ENCODE measurements at regions not wholly inside any gene's neighbourhood (a gene's known extent, or its start where the extent isn't known, plus 50 kb on each side); places are given as distances from the start of the nearest gene placed in this dataset.

DNA sequence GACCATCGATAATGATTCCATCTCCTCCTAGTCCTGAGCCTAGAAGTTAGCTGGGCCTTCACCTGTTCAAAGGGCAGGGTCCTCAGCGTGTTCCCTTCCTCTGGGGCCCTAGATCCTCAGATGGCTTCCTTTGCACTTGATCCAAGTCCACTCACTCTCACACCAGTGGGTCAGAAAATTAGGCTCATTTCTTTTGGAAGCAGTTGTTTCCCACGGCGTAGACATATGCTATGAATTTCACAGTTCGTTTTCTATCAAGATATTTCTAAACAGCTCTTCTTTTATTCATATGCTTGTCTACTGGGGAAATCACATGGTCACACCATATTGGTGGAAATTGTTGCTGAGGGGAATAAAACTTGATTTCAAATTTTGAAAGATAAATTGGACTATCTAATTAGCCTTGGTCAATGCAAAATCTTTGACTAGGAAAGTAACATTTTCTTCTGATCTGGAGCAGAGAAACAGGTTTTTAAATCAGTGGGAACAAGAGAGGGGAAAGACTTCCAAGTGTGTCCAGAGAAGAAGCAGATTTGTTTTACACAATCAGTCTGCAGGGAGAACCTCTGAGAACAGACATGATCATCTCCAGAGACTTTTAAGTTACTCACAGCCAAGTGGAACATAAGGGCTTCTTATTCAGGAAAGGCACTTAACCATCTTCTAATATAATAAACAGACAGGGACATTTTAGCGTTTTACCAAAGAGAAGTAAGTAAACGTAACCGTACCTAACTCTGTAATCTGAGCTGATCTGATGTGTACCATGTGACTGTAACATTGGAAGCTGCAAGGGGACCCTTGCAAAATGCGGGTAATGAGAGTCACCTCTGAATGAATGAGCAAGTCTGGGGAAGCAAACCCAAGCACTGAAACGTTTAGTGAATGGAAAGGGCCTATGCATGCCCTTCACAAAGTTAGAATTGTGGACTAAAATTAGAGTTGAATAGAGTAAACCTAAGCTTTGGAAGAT, 455.7 kb upstream of the FAT1 start:
- no peak for DNase-seq (ENCODE audit: low read depth in 2 of 2)

DNA sequence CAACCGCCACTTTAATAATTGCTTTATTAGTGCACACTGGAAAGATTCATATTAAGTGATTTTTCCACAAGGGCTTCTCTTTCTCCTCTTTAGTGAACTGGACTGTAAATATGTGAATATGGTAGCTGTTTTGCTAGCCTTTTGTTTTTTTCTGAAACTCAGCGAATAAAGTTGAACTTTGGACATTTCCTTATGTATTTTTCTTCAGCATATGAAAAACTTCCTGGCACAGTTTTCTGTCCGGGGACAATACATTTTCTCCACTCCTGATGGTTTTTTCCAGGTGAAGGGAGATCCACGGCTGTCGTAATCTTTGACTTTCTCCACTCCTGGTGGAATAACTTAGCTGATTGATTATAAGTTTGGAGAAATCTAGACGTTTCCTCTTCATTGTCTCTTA, 457.4 kb upstream of the FAT1 start:
- DNase-seq (ENCODE audit: low read depth in 2 of 2) = no peak

DNA sequence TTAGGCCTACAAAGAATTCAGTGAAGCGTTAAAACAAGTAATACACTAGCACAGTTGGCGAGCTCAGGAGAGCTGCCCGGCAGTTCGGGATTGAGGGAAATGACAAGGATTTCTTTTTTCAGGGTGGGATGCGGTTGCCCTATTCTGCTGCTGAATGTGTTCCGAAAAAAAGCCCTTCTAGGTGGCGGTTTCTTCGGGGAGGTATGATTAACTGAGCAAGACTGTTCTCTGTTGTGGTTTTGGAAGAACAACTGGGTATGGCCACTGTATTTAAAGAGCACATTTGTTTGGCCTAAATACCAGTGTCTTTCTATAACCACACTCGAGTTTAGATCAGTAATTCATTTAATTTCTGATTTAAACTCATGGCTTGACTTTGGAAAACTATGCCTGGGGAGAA, 459.7 kb upstream of the FAT1 start:
- no peak for DNase-seq (ENCODE audit: low read depth in 2 of 2)

DNA sequence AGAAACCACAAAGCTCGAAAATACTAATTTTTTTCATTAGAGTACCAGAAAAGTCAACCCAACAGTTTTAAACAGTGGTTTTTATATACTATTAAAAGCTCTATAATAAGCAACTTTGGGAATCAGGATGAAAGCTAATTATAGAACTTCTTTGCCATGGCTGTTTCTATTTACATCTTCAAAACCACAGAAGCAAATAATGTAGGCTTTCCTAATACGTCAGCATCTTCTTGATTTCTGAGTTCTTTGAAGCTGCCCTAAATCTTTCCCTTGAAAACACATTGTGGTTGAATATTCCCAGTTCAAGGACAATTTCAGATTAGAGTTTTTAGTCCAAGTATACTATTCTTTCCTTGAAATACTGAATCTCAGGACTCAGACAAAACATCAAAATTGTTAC, 460.2 kb upstream of the FAT1 start:
- DNase-seq (ENCODE audit: low read depth in 2 of 2) = no peak

DNA sequence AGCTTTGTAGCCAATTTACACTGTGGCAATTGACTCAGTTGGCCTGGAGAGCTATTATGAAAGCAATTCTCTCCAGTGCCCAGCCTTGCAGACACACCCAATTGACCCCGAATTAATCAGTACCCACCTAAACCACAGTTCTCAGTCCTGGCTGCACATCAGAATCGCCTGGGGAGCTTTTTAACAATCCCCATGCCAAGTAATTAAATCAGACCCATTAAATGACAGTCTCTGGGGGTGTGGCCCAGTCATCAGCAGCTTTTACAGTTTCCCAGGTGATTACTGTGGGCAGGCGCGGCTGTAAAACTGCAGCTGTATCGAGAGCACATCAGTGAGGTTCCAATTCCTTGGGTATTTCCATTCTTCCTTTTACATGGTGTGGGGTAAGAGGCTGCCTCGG, 460.9 kb upstream of the FAT1 start:
- DNase-seq (ENCODE audit: low read depth in 2 of 2) = no peak

DNA sequence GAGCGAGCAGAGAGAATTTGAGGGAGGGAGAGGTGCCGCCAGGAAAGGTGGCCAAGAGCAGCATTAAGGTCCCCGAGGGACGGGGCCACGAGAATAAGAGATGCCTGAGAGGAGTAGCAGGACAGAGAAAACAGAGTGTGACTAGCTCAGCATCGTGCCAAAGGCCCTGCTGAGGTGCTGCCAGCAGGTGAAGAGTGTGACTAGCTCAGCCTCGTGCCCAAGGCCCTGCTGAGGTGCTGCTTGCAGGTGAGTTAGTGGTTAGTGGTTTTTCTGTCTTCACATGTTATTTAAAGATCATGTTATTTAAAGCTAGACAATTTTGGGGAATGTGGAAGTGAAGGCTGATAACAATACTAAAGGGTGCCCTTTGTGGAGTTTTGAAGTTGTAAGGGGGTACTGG, 464.5 kb upstream of the FAT1 start:
- DNase-seq (ENCODE audit: low read depth in 2 of 2) = no peak

DNA sequence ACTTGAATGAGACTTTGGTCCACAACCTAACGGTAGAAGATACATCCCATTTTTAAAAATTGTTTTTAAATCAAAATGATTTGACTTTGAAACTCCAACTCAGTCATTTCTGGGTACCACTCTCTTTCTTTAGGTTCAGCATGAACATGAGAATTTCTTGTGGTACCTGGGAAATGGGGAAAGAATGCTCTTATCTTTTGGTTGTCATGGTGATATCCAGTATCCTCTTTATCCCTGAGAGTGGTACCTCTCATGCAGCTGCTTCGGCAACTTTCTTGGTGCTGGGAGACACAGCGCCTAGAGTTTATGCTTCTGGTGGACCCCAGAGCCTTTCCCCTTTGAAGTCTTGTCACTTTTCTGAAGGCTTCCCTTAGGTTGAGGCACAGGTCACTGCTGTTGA, 465.1 kb upstream of the FAT1 start:
- DNase-seq (ENCODE audit: low read depth in 2 of 2) = no peak

DNA sequence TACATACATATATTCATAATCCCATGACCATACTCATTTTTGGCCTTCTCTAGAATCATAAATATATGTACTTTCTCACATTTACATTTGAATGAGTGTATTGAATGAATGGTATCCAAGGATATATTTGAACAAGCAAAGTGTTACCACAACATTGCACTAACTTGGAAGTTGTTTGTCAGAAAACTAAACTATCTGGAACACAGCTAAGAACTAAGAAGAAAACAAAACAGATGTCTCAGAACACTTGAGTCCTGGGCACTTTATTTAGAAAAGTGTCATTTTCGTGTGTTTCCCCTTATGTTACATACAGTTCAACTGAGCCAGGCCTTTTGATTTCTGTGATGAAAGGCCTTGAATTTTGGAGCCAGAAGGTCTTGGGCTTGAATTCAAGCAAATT, 466.7 kb upstream of the FAT1 start:
- DNase-seq (ENCODE audit: low read depth in 2 of 2) = no peak

DNA sequence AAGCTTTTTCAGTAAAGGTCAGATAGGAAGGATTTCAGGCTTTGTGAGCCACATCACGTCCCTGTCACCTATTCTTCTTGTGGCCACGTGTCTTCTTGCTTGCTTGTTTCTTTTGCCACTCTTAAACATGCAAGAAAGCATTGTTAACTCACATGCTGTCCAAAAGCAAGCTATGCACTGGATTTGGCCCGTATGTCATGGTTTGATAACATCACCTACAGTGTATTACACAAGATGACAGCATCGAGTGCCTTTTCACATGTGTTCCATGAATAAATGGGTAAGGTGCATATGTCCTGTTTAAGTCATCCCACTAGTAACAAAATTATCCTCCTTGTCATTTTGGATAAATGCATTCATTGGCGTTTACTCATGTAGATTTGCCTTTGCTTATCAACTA, 468.0 kb upstream of the FAT1 start:
- DNase-seq (ENCODE audit: low read depth in 2 of 2) = no peak

DNA sequence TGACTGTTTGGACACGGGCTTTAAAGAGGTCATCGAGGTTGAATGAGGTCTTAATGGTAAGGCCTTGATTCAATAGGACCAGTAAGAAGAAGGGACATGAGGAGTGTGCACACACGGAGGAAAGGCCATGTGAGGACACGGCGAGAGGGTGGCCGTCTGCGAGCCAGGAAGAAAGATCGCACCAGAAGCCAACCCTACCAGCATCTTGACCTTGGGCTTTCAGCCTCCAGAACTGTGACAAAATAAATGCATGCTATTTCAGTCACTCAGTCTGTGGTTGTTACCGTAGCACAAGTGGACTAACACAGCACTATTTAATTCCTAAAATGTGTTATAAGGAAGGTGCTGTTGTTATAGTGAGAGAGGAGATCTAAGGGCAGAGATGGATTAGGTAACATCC, 468.6 kb upstream of the FAT1 start:
- DNase-seq (ENCODE audit: low read depth in 2 of 2) = no peak

DNA sequence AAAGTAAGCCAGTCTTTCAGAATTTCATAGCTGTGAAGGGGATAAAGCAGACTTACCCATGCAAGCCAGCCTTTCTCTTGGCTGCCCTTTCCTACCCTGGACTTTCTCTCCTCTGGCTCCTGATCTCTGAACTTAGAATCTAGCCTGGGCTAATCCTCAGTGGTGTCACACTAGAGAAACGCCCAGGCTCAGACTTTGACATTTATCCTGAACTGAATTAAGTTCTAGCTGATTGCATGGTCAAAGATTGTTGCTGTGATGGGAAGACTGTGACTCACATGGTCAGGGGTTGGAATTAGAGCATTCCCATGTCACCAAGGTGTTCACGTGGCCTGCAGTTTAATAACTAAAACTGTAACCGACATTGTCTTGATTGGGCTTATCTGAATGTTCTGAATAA, 469.5 kb upstream of the FAT1 start:
- DNase-seq (ENCODE audit: low read depth in 2 of 2) = no peak

DNA sequence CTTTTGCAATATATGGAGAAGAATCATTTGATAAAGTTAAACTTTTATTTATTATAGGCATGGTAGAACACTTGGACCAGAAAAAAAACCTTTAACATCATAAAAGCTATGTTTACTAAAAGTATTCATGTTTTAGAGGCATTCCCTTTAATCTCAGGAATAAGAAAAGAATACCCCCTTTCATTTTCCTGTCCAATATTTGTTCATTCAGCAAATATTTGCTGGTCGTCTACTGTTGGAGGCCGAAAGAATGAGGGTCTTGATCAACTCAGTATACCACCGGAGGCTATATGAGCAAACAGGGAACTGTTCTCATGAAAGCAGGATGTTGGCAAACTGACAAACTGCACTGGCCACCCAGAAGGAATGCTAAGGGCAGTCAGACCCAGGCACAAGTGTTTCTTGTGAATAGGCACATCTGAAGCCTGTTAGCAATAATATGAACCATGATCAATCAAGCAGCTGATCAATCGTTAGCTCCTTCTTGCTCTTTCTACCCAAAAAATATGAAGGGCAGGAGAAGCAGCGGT, 480.8 kb upstream of the FAT1 start:
- DNase-seq (ENCODE audit: low read depth in 2 of 2) = no peak

DNA sequence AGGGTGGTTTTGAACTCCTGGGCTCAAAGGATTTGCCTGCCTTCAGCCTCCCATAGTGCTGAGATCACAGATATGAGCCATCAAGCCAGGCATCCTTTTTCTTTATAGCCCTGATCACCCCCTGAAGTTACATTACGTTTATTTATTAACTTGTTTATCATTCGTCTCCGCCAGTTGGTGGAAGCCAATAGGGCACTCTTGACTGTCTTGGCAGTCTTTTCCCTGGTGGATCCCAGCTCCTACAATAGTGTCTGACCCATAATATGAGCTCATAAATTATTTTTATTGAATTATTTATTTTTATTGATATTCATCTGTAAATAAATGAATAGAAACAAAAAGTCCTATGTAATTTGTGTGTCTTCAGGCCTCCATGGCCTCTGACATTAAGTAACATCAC, 484.3 kb upstream of the FAT1 start:
- no peak for DNase-seq (ENCODE audit: low read depth in 2 of 2)

DNA sequence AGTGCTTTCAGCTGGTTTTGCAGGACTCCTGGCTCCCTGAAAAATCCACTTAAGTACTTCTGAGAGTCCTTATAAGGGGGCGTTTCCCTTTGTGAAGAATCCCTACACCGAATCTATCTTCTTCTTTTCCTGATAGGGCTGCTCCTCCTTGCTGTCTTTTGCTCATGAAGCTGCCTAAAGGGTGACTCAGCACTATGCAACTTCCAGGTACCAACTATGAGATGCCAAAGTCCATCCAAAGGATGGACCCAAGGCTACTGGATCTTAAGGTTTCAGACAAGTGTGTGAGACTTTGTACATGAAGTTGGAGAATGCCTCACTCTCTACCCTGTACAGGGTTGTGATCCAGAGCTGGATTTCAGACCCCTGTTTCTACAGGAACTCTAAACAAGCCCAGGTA, 485.0 kb upstream of the FAT1 start:
- DNase-seq (ENCODE audit: low read depth in 2 of 2) = no peak

DNA sequence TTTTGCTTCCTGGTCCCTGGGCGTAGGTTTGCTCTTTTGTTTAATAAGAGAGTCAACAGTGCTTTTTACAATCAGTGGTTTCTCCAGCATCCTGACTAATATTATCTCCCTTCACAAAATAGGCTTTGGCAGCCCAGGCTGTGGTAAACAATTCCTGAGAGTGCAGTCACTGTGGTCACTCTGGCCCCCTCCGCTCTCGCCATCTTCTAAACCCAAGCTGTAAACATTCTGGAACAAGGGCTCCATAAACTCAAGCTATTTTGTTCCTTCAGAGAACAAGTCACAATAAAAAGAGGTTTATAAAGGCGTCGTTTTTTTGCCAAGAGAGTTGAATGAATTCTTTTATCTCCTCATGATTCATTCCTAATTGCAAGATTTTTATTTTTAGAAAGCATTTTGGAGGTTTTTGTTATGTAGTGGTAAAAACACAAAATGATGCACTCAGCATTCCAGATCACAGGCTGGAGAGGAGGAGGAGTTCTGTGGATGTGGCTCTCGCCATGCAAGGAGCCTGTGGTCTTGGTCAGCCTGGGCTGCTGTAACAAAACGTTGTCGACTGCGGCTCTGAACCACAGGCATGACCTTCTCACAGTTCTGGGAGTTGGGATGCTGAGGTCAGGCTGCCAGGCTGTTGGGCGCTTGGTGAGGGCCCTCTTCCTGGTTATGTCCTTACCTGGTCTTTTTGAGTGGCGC, 486.4 kb upstream of the FAT1 start:
- DNase-seq (ENCODE audit: low read depth in 2 of 2) = no peak

DNA sequence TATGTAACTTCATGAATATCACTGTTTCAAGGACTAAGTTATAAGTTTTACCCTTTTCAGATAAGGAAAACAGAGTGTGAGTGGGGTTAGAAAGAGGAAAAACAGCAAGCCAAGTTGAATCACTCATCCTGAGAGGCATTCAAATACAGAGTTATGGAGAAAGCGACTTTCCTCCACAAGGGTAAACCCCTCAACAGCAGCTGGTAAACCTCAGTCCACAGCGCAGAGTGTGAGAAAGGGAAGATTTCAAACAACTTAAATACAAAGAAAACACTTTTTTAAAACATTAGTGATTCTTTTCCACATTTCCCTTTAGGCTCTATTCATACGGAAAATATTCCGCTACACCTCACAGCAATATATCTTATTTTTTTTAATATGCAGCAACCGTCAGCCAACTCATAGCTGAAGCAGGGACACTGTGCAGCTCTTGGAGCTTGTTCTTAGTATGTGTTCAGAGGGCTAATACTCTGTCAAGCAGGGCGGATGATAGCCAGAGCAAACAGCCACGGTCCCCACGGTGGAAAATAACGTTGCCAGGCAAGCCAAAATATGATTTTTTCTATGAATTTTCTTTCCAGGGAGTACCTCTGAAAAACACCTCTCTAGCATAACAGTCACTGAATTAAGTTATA, 488.9 kb upstream of the FAT1 start:
- no peak for DNase-seq (ENCODE audit: low read depth in 2 of 2)

DNA sequence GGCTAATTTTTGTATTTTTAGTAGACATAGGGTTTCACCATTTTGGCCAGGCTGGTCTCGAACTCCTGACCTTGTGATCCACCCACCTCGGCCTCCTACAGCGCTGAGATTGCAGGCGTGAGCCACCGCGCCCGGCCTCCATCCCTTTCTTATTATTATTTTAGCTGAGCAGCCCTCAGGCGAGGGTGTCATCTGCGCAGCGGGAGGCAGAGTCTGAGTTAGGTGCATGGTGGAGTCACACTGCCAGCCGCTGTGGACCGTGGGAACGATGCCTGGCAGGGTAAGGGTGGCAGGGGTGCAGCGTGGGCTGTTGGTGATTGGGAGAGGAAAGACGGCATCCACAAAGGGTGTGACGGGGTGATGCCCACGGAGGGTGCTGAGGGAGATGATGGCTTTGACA, 491.8 kb upstream of the FAT1 start:
- DNase-seq (ENCODE audit: low read depth in 2 of 2) = no peak

DNA sequence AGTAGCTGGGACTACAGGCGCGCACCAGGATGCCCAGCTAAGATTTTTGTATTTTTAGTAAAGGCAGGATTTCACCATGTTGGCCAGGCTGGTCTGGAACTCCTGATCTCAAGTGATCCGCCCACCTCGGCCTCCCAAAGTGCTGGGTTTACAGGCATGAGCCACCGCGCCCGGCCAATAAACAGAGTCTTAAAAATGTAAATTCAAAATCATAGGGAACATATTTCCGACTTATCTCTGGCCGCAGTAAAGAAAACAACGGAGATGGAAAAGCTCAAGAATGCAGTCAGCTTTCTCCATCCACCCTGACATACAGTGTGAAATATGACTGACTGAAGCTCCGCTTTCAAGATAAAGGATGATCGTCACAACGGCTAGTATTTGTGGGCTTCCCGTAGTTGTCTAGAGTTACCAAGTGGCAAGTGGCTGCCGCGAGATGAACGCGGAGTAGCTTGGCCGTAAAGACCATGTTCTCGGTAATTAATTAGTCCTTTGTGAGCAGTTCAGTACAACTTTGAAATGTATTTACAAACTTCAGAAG, 495.1 kb upstream of the FAT1 start:
- DNase-seq (ENCODE audit: low read depth in 2 of 2) = no peak

DNA sequence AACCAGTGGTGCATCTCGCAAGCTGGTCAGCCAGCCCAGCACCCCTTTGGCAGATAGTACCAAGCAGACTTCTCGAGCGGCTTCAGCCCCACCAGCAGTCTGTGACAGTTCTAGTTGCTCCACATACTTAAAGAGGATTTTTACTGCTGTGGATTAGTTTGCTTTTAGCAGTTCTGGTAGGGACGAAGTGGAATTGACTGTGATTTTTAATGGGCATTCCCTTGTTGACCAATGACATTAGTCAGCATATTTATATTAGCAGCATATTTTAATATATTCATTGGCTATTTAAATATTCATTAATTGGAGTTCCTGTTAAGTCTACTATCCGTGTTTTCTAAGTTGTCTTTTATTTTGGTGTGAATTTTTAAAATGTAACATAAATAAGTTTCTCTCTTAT, 500.9 kb upstream of the FAT1 start:
- DNase-seq (ENCODE audit: low read depth in 2 of 2) = no peak

DNA sequence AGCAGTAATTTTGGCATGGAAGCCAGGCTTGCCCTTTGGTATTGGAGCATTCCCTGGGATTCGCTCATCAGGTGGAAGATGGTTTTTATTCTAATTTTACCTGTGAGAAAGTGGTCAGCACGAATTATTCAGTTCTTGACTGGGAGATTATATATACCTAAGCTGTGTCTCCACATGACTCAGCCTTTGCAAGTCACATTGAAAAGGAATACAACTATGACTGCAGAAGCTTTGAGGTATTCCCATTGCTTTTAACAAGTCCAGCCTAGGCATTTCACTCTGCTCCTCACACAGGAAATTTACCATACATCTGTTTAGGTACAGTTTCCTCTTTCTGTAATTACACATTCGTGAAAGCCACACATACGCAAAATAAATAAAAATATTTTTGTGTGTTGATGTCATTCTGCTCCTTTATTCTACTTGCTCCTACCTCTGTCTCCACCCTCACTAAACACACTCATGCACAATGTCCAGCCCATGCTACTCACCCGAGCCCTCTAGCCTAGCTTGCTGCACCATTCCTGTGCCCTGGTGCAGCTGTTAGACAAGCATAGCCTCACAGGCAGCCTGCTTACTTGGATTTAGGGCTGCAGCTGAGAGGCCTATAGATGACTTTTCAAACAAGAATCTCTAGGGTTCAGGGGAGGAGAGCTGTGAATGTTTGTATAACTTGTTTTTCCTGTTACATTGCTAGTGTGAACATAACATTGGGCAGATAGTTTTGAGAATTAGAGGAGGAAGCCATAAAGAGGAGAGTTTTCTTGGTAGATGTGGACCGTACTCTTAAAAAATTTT, 504.4 kb upstream of the FAT1 start:
- no peak for DNase-seq (ENCODE audit: low read depth in 2 of 2)

DNA sequence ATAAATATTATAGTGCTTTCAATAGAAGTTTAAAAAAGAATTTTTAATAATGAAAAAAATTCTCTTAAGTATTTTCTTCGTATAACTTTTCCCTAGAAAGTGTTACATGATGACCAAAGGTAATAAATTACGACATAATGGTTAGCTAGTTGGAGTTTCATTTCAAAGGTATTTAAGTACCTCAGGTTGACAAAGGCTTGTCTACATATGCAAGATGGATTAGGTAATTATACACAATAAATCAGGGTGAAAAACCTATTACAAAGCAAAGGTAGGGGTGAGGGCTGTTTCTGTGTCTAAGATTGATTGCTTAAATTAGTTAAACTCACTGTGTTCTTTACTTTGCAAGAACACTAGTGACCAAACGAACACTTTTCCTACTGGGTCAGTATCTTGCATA, 508.5 kb upstream of the FAT1 start:
- no peak for DNase-seq (ENCODE audit: low read depth in 2 of 2)
